ENCODE measurements at regions not wholly inside any gene's neighbourhood (a gene's known extent, or its start where the extent isn't known, plus 50 kb on each side); places are given as distances from the start of the nearest gene placed in this dataset.

DNA sequence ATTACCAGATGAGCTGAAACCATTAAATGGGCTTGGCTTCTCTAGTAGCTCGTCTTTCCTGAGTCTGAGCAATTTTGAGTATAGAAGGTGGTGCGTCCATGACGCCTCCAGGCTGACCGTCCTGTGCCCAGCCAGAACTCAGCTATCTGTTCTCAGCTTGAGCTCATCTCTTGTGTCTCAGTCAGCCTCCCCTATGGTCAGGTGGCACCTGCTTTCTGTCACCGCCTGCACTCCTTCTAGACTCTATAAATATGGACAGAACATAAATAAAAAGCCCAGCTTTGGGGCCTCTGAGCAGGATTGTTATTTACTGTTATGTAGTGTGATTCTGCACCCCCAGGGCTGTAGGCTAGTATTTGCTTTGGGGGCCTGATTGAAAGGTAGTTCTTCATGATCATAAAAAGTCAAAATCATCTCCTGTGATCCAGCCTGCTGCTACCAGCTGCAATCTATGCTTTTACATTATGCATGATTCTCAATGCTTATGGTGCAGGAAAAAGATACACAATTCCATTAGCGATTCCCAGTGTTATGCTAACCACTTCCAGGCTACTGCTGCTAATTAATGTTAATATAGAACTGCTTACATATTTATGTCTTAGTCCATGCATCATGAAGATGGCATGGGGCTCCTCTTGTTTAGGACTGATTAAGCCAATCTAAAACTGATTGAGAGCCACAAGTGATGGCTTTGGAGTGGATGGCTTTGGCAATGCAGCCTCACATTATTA lies 72.5 kb upstream of the TMTC4 start:
- Histone ChIP-seq H3K79me2 (ENCODE audit: insufficient read depth, low read length) (no peaks in the 10 kb centered on the region), H3K27me3 (ENCODE audit: control insufficient read depth in 1 of 2, insufficient read depth in 2 of 2, low read length in 2 of 2) (peaks cover 1 to 23% of the 10 kb centered on the region in 2 experiments; a peak in 2 of 5 replicates), H3K27ac (ENCODE audit: extremely low read length, insufficient read depth, low read length) (no peak overlapping the region), H2AFZ (ENCODE audit: low read length) (no peak overlapping the region), H3K4me1 (ENCODE audit: insufficient read depth, low read length) (peaks cover 22% of the 10 kb centered on the region), H3K4me3 (replicated peaks in 1 of 3; ENCODE audit: insufficient read depth in 1 of 3, low read depth in 2 of 3, low read length in 3 of 3) (no peak overlapping the region), H3K9ac (ENCODE audit: insufficient read depth, low read depth, low read length) (no peak overlapping the region), H3K4me2 (ENCODE audit: low read depth, low read length) (no peak overlapping the region), H3K36me3 (replicated peaks in 1 of 2; ENCODE audit: control insufficient read depth in 1 of 2, insufficient read depth in 2 of 2, low read length in 2 of 2) (no peaks in the 10 kb centered on the region), H3K9me3 (ENCODE audit: low read length) (no peaks in the 10 kb centered on the region), H4K20me1 (ENCODE audit: insufficient read depth, low read length) (no peaks in the 10 kb centered on the region)
- no peak for DNase-seq (ENCODE audit: low spot score)
- intact Hi-C loops (cut with micrococcal nuclease; ENCODE audit: unreplicated experiment) (no loop called here), in situ Hi-C loops (cut with HindIII; ENCODE audit: extremely low pct_ligation_motif_present, low pct_unique_long_range_greater_than_20kb) (no loop called here)
- CTCF ChIA-PET (ENCODE audit: low intra/inter-chr PET ratio, low total read pairs): no interaction called here
- FAIRE-seq: no peak
- no peak for ATAC-seq
- no peak for TF ChIP-seq REPIN1 (CRISPR knock-in tag; IDR thresholded peaks at IDR 0.05; ENCODE audit: borderline replicate concordance, low read depth)
- no TSS peak for BruUV-seq (replicated peaks)
- WGBS (ENCODE audit: low lambda C conversion rate): 64% methylated on average over 6 of the region's 6 CpGs
- POLR2A ChIA-PET: no interaction called here

GRCh38 chr13:100738176-100738855 lies 63.7 kb upstream of the TMTC4 start:
- Histone ChIP-seq H3K4me3 (replicated peaks in 1 of 3; ENCODE audit: insufficient read depth in 1 of 3, low read depth in 2 of 3, low read length in 3 of 3) (no peak overlapping the region), H3K27me3 (ENCODE audit: control insufficient read depth in 1 of 2, insufficient read depth in 2 of 2, low read length in 2 of 2) (no peaks in the 10 kb centered on the region), H3K4me1 (ENCODE audit: insufficient read depth, low read length) (peaks cover 52% of the 10 kb centered on the region), H3K9me3 (ENCODE audit: low read length) (0 out of 2 replicates have a peak, but pooled peaks cover 8% of the 10 kb centered on the region), H3K79me2 (ENCODE audit: insufficient read depth, low read length) (no peaks in the 10 kb centered on the region), H3K27ac (ENCODE audit: extremely low read length, insufficient read depth, low read length) (no peak overlapping the region), H3K36me3 (replicated peaks in 1 of 2; ENCODE audit: control insufficient read depth in 1 of 2, insufficient read depth in 2 of 2, low read length in 2 of 2) (no peaks in the 10 kb centered on the region), H3K4me2 (ENCODE audit: low read depth, low read length) (no peak overlapping the region), H3K9ac (ENCODE audit: insufficient read depth, low read depth, low read length) (no peak overlapping the region), H2AFZ (ENCODE audit: low read length) (no peak overlapping the region), H4K20me1 (ENCODE audit: insufficient read depth, low read length) (no peaks in the 10 kb centered on the region)
- no peak for DNase-seq (ENCODE audit: low spot score)
- TF ChIP-seq PTBP1 (IDR thresholded peaks at IDR 0.05; ENCODE audit: low read depth, low read length, poor library complexity, severe bottlenecking) (no peak), ZNF264 (CRISPR knock-in tag; IDR thresholded peaks at IDR 0.05) (no peak), ZNF577 (CRISPR knock-in tag; IDR thresholded peaks at IDR 0.05; ENCODE audit: borderline replicate concordance, low read depth) (no peak), ZNF17 (CRISPR knock-in tag; IDR thresholded peaks at IDR 0.05) (no peak), DNMT1 (CRISPR knock-in tag; IDR thresholded peaks at IDR 0.05) (no peak), ZNF329 (CRISPR knock-in tag; IDR thresholded peaks at IDR 0.05; ENCODE audit: low read depth) (no peak), ZNF160 (CRISPR knock-in tag; IDR thresholded peaks at IDR 0.05) (no peak), SMARCE1 (IDR thresholded peaks at IDR 0.05; ENCODE audit: borderline replicate concordance) (no peak), ZNF484 (CRISPR knock-in tag; IDR thresholded peaks at IDR 0.05; ENCODE audit: borderline replicate concordance, low read depth) (no peak), CHD4 (IDR thresholded peaks at IDR 0.05; ENCODE audit: borderline replicate concordance, low read length) (no peak), GATAD1 (CRISPR knock-in tag; IDR thresholded peaks at IDR 0.05) (no peak), ZNF75D (CRISPR knock-in tag; IDR thresholded peaks at IDR 0.05; ENCODE audit: borderline replicate concordance) (no peak)
- TF ChIP-seq, protein P1, sequence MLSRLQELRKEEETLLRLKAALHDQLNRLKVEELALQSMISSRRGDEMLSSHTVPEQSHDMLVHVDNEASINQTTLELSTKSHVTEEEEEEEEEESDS (CRISPR knock-in tag; IDR thresholded peaks at IDR 0.05; ENCODE audit: borderline replicate concordance): no peak
- TF ChIP-seq, protein P2, sequence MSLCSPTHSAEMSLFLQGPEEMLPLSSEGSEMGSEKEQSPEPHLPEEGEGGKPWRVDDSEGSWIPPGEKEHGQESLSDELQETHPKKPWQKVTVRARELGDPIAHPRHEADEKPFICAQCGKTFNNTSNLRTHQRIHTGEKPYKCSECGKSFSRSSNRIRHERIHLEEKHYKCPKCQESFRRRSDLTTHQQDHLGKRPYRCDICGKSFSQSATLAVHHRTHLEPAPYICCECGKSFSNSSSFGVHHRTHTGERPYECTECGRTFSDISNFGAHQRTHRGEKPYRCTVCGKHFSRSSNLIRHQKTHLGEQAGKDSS (CRISPR knock-in tag; IDR thresholded peaks at IDR 0.05; ENCODE audit: borderline replicate concordance, low read depth): no peak
- WGBS (ENCODE audit: low lambda C conversion rate): 97% methylated on average over 8 of the region's 8 CpGs
- BruUV-seq (replicated peaks): no TSS peak
- in situ Hi-C loops (cut with HindIII; ENCODE audit: extremely low pct_ligation_motif_present, low pct_unique_long_range_greater_than_20kb) (no loop called here), intact Hi-C loops (cut with micrococcal nuclease; ENCODE audit: unreplicated experiment) (no loop called here)
- ATAC-seq: no peak
- no peak for FAIRE-seq
- CTCF ChIA-PET (ENCODE audit: low intra/inter-chr PET ratio, low total read pairs): no interaction called here
- POLR2A ChIA-PET: no interaction called here
